Stimulated activated CD4-positive, alpha-beta T cell treated with anti-CD3 and anti-CD28 coated beads, Interleukin-12 subunit alpha, Interleukin-12 subunit beta, amount 100 ng/mL, for 24 hours (primary cell): ENCODE measurements at regions not wholly inside any gene's neighbourhood (a gene's known extent, or its start where the extent isn't known, plus 50 kb on each side); places are given as distances from the start of the nearest gene placed in this dataset.
"Not testable (repeated sequence)": the region's sequence is repeated elsewhere in the genome, so short reads cannot be mapped to it uniquely, and the experiment has no call there.

ENCODE experiments used
- DNase-seq, 2 experiments: peaks; one replicate each; pipeline ENCODE4 v3.0.0-alpha.2; 2020; ENCODE audit warnings: low read depth in 2 of 2

- DNase-seq: no peak
Observed at GRCh38 chr11:39462506-39462905, 1996.9 kb downstream of the LRRC4C start.

- DNase-seq: no peak
Observed at GRCh38 chr11:39461066-39461465, 1998.4 kb downstream of the LRRC4C start.

GRCh38 chr11:39459606-39460005 is 1999.8 kb downstream of the LRRC4C start:
- no peak for DNase-seq

- DNase-seq: no peak
Observed at GRCh38 chr11:39458481-39458880, 2001.0 kb downstream of the LRRC4C start.

- no peak for DNase-seq
Observed at GRCh38 chr11:39443424-39444022, 2015.9 kb downstream of the LRRC4C start.

GRCh38 chr11:39442177-39442576 is 2017.3 kb downstream of the LRRC4C start:
- no peak for DNase-seq

- DNase-seq: no peak
Observed at GRCh38 chr11:39435641-39436040, 2023.8 kb downstream of the LRRC4C start.

GRCh38 chr11:39434466-39434865 is 2025.0 kb downstream of the LRRC4C start:
- no peak for DNase-seq

- DNase-seq: no peak
Observed at GRCh38 chr11:39432929-39433328, 2026.5 kb downstream of the LRRC4C start.

DNA sequence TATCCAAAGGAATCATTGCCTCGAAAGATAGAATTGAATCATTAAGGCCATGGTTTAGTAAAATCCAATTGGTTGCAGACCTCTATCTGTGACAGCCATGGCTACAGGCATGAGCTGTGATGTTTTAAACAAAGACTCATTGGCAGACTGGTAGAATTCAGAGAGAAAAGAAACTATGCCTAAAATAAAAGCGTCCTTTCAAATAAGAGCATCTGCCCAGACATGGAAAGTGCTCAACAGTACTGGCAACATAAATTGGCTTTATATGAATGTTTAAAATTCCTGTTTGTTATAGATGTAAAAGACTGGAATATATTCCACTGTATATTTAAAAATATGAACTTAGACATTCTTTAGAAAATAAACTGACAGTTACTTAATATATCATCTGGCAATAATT is 2034.2 kb downstream of the LRRC4C start:
- DNase-seq: no peak

DNA sequence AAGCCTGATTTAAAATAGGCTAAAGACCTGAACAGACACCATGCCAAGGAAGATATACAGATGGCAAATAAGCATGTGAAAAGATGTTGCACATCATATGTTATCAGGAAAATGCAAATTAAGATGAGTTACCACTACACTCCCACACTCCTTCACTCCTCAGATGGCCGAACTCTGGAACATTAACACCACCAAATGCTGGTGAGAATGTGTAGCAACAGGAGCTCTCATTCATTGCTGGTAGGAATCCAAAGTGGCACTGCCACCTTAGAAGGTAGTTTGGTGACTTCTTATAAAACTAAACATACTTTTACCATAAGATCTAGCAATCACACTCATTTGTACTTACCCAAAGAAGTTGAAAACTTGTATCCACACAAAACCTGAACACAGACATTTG is 2047.3 kb downstream of the LRRC4C start:
- DNase-seq: no peak

GRCh38 chr11:39385911-39386310 is 2073.5 kb downstream of the LRRC4C start:
- DNase-seq: no peak

DNA sequence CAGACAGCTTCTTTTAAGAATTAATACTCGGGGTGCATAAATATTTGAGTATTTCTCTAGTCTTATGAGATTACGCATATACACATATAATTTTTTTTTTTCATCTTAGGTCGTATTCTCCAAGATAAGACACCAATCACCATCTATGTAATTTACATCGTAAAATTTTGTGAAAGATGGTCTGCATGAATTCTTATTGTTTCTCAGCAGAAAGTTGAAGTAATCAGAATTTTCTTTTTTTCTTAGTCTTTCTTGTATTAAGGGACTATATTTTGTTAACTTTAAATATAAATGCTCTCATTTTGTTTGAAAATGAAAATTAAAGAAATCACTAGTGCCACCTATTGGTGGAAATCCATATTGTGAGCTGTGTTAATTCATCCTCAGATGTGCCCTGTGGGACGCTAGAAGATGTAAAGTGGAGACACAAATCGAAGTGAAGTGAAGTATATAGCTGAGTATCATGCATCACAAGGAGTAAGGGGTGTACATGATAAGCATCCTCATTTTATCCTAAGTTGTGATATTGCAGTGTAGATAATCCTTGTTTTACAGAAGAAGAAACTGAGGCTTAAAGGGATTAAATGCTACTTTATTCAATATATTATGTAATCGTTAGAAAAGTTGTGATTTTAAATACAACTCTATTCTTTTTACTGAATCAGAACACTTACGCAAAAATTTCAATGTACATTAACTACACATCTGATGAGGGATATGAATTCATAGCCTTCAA is 2084.3 kb downstream of the LRRC4C start:
- no peak for DNase-seq

DNA sequence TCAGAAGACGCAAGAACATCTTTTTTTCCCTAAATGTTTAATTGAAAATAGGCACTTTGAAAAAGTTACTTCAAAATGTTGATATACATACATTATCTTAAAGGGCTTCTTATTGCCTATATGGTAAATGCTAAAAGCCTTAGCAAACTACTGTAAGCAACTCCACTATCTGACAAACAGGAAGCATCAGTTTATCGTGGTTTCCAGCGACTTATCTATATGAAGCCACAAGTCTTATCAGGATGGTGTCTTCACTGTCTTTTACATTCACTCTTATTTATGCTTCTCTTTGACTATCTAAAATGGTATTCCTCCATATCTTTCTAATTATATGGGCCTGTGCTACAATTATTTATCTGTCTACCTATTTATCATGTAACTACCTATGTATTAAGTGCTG is 2091.9 kb downstream of the LRRC4C start:
- no peak for DNase-seq

- DNase-seq: no peak
Observed at GRCh38 chr11:39365809-39366436, 2093.5 kb downstream of the LRRC4C start.

GRCh38 chr11:39363571-39363970 is 2095.9 kb downstream of the LRRC4C start:
- DNase-seq: no peak

DNA sequence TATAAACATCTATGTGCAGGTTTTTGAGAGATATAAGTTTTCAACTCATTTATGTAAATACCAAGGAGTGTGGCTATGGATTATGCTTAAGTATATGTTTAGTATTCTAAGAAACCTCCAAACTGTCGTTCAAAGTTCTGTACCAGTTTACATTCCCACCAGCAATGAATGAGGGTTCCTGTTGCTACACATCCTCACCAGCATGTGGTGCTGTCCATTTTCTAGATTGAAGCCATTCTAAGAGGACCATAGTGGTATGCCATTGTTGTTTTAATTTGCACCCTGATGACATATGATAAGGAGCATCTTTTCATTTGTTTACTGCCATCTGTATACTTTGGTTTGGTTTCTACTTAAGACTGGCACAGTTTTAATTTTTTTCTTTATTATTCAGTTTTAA is 2097.9 kb downstream of the LRRC4C start:
- DNase-seq: no peak

GRCh38 chr11:39345834-39346442 is 2113.5 kb downstream of the LRRC4C start:
- no peak for DNase-seq

GRCh38 chr11:39341461-39341860 is 2118.0 kb downstream of the LRRC4C start:
- DNase-seq: no peak

- DNase-seq: not testable (repeated sequence)
Observed at GRCh38 chr11:39333006-39333405, 2126.4 kb downstream of the LRRC4C start.

- DNase-seq: no peak
Observed at GRCh38 chr11:39327302-39327701, 2132.2 kb downstream of the LRRC4C start.

- DNase-seq: not testable (repeated sequence)
Observed at GRCh38 chr11:39311888-39312287, 2147.6 kb downstream of the LRRC4C start.

- DNase-seq: no peak
Observed at GRCh38 chr11:39304586-39304985, 2154.9 kb downstream of the LRRC4C start.
